ENCODE measurements at regions not wholly inside any gene's neighbourhood (a gene's known extent, or its start where the extent isn't known, plus 50 kb on each side); places are given as distances from the start of the nearest gene placed in this dataset.

DNA sequence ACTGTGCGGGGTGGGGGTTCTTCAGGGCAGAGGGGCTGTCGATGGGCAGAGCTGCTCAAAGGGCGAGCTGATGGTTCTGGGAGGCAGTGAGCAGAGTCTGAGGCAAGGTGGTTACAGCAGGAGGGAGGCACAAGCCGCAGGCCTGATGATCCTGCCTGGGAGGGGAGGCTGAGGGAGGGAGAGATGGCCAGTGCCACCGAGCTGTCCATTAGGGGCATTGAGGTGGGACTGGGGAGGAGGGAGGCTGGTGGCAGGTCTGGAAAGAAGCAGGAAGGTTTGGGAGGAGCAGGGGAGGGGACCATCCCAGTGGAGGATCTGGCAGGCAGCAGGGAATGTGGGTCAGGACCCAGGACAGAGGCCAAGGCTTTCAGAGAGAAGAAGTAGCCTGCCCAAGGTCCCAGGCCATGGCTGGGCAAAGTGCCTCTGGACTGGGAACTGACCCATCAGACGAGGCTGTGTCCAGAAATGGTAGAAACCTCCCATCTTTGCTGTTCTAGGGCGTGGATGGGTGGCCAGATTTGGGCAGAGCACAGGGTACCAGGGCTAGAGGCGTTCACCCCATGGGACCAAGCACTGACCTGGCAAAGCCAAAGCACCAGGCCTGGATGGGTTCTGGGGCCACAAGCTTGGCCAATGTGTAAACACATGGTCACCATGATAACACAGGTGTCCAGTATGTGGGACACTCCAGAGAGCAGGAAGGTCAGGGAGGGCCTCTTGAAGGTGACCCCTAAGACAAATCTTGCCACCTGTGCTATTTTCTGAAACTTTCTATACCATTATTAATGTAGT, 55.5 kb downstream of the INHBB start:
- DNase-seq (ENCODE audit: low spot score) (peak; percentile 40), ATAC-seq (no peak)
- intact Hi-C loops (cut with DNase I) = no loop called here

- no peak for ATAC-seq
- DNase-seq (ENCODE audit: low spot score) = no peak
- intact Hi-C loops (cut with DNase I) = no loop called here
Measured at GRCh38 chr2:120402067-120402433, 56.1 kb downstream of the INHBB start.

DNA sequence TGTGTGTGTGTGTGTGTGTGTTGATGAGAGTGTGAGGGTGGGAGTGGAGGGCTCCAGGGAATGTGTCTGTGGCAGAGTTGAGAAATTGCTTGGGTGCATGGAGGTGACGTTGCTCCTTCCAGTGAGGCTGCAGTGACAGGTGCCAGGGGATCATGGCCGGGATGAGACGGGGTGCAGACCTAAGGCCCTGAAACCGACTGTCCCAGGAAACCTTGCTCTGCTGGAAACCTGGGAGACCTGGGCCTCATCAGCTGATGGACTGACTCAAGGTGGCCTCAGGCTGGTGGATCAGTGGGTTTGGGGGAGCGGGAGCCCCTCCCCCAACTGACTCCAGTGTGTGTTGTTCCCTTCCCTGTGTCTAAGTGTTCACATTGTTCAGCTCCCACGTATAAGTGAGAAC, 56.6 kb downstream of the INHBB start:
- intact Hi-C loops (cut with DNase I) = no loop called here
- ATAC-seq (no peak), DNase-seq (ENCODE audit: low spot score) (peak; percentile 3)

DNA sequence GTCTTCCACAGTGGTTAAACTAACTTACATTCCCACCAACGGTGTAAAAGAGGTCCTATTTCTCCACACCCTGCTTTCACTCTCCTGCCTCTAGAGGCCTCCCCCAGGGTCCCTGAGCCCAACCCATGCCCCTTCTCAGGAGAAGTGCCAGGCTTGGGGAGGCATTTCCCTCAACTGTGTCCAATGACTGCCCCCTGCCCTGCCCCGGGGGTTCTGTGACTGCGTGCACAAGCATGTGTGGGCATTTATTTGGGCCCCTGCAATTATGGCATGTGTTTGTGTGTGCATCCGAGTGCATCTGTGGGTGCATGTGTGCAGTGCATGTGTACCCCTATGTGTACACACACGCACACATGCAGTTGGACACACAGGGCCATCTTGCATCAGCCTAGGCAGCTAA, 57.3 kb downstream of the INHBB start:
- intact Hi-C loops (cut with DNase I) = no loop called here
- no peak for ATAC-seq
- DNase-seq (ENCODE audit: low spot score) = no peak

DNA sequence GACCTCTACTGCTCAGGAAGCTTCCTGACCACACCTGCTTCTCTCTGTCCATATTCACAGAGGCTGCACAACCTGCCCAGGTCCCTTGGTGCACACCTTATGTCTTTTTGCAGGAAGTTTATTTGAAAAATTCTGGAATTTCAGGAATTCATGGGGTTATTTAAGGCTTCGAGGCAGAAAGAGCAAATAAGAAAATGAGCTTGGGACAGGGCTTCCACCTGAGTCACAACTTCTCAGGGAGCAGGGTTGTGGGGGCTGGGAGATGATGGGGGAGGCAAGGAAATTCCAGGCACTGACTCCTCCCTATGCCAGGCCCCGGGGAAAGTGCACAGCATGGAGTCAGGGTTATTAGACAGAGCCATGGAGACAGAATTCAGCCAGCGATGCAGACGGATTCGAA, 57.7 kb downstream of the INHBB start:
- DNase-seq (ENCODE audit: low spot score) (no peak), ATAC-seq (no peak)
- intact Hi-C loops (cut with DNase I) = no loop called here

- DNase-seq (ENCODE audit: low spot score) = no peak
- ATAC-seq = no peak
- intact Hi-C loops (cut with DNase I) = no loop called here
Measured at GRCh38 chr2:120404274-120404673, 58.3 kb downstream of the INHBB start.

DNA sequence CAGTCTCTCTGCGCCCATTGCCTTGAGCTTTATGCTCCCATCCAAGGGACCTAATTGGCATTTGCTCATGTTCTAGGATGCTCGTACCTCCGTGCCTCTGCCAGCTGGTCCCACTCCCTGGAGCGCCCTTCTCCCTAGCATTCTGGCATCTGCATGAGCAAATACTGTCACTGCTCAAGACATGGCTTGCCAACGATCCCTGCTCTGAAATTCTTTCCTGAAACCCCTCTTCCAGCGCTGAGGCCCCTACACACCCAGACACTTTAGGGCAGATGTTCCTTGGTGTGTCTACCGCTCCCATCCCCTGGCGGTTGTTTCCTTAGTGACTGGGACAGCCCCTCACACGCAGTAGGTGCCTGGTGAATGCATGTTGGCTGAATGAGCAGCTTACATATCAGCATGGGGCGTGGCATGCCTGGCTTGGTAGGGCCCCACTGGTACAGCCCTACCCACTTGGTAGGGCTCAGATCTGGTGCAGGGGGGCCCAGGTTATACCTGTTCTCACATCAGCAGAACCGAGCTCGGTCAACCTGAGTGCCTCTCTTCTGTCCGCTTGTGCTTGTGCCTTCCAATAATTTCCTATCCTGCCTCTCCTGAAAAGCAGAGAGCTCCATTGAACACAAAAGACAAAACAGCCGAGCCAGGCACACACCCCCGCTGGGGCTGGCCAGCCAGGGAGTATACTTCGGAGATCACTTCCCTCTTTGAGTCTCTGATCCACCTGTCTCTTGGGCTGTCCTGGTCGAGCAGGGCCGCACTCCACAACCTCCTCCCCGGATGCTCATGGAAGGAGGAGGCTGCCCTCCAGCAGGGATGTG, 59.2 kb downstream of the INHBB start:
- ATAC-seq = no peak
- intact Hi-C loops (cut with DNase I) = no loop called here
- DNase-seq (ENCODE audit: low spot score) = no peak

- DNase-seq (ENCODE audit: low spot score) (no peak), ATAC-seq (no peak)
- intact Hi-C loops (cut with DNase I) = no loop called here
Measured at GRCh38 chr2:120405759-120406099, 59.8 kb downstream of the INHBB start.

DNA sequence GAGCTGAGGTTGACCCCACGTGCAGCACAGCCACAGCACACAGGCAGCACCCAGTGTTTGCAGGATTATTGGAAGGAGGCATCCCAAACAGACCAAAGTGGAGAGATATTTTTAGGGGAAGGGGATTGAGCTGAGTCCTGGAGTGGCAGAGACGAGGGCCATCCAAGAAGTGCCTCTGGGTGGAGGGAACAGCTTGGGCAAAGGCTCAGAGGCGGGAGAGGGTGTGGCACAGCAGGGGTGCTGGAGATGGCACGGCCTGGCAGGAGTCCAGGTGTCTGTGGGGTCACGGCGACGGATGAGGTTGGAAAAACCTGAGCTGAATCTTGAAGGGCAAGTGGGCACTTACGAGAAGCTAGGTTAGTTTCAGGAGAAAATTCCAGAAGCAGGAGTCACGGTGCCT, 60.6 kb downstream of the INHBB start:
- ATAC-seq = peak; percentile 26
- no peak for DNase-seq (ENCODE audit: low spot score)
- intact Hi-C loops (cut with DNase I) = no loop called here

- ATAC-seq = no peak
- no peak for DNase-seq (ENCODE audit: low spot score)
- intact Hi-C loops (cut with DNase I) = no loop called here
Measured at GRCh38 chr2:120410487-120410886, 64.6 kb downstream of the INHBB start.

GRCh38 chr2:120415060-120415459, 69.1 kb downstream of the INHBB start:
- no peak for ATAC-seq
- intact Hi-C loops (cut with DNase I) = no loop called here

GRCh38 chr2:120415728-120416509, 70.0 kb downstream of the INHBB start:
- DNase-seq (ENCODE audit: low spot score) (no peak), ATAC-seq (no peak)
- intact Hi-C loops (cut with DNase I) = no loop called here

More at GRCh38 chr2:120415060-120415459, 69.1 kb downstream of the INHBB start:
- DNase-seq (ENCODE audit: low spot score) = no peak

- peak; percentile 13 for DNase-seq (ENCODE audit: low spot score)
- intact Hi-C loops (cut with DNase I) = no loop called here
- no peak for ATAC-seq
Measured at GRCh38 chr2:120418174-120418787, 72.3 kb downstream of the INHBB start.

GRCh38 chr2:120419073-120419472, 73.1 kb downstream of the INHBB start:
- no peak for ATAC-seq

GRCh38 chr2:120419955-120420354, 74.0 kb downstream of the INHBB start:
- intact Hi-C loops (cut with DNase I) = no loop called here
- ATAC-seq (no peak), DNase-seq (ENCODE audit: low spot score) (no peak)

More at GRCh38 chr2:120419073-120419472, 73.1 kb downstream of the INHBB start:
- intact Hi-C loops (cut with DNase I) = no loop called here
- DNase-seq (ENCODE audit: low spot score) = peak; percentile 9

DNA sequence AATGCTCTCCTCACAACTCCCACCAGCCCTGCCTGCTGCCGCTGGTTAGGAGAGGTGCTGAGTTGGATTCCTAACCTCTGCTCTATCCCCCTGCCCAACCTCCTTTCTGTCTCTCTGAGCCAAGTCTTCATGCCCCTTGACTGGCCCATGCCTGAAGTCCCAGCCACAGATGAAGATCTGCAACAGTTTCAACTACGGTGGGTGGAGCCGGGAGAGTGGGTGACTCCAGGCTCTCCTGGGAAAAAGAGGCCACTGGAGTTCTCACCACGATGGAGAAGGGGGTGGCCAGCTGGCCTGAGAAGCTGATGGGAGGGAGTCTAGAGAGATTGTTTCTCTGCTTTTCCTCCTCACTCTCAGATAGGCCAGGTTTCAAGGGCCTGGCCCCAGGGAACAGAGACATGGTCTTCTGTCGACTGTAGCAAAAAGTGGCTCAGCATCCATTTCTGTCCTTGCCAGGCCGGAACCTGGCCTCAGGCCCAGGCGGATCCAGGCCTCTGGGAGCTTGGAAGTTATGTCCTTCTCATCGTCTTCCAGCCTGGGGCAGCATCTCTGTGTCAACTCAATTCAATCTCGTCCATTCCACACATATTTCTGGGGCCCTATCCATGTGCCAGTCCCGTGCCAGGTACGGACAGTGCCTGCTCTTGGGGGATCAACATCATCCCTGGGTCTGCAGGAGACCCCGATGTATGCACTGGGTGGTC, 75.3 kb downstream of the INHBB start:
- intact Hi-C loops (cut with DNase I) = no loop called here
- DNase-seq (ENCODE audit: low spot score) = no peak
- no peak for ATAC-seq

DNA sequence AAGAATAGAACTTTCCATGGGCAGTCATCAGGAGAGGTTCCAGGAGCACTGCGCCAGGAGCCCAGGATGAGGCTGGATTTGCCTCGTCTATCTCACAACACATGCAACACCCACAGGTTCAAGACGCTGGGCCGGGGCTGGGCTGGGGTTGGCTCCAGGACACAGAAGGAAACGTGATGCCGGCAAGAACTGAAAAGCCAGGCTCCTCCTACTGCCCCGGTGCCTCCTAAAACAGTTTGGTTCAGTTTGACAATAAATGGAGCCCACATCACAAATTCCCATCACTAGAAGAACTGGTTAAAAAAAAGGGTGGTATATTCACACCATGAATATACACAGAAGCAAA, 75.9 kb downstream of the INHBB start:
- intact Hi-C loops (cut with DNase I) = no loop called here
- no peak for ATAC-seq
- no peak for DNase-seq (ENCODE audit: low spot score)

GRCh38 chr2:120422465-120423160, 76.7 kb downstream of the INHBB start:
- intact Hi-C loops (cut with DNase I) = no loop called here
- no peak for DNase-seq (ENCODE audit: low spot score)

More at GRCh38 chr2:120422465-120423160, 76.7 kb downstream of the INHBB start:
- no peak for ATAC-seq
